CD4-positive, alpha-beta T cell treated with Interleukin-6 at 100 ng/mL for 8 hours (primary cell): ENCODE measurements at regions not wholly inside any gene's neighbourhood (a gene's known extent, or its start where the extent isn't known, plus 50 kb on each side); places are given as distances from the start of the nearest gene placed in this dataset.

Experiments used
- DNase-seq: peaks from one replicate; pipeline ENCODE4 v3.0.0-alpha.2; 2020; ENCODE audit warnings: mixed read lengths, low spot score

DNA sequence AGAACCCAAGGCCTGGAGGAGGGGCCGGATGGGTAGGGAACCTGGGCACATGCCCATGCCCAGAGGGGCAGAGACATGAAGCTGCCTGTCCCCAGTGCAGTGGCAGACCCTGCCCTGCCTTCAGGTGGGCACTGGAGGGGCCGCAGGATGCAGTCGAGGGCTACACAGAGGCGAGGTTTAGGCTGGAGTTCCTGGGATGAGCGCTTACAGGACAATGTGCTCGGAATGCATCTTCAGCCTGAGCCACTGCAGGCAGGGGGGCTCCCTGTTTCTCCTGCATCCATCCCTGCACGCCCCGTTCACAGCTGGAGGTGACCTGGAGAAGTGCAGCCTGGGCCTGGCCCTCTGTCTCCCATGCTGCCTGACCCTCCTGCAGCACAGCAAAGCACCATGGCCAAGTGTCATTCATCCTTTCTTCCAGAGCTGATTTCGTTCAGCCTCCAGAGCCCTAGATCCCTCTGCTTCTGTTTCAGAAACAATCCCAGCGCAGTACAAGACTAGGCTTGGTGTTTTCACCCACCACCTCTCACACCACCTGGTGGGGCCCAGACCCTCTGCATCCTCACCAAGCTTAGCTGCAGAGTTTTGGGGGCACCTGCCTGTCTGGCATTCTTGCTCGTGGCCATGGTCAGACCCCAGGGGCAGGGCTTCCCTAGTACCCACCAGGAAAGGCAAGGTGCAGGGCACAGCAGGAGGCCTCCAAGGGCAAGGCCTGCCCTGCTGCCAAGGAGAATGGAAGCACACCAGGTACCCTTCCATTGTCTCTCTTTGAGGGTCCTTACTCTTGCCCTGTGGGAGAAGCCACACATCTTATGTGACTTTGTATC lies 311.9 kb downstream of the TCERG1L start:
- DNase-seq = no peak

DNA sequence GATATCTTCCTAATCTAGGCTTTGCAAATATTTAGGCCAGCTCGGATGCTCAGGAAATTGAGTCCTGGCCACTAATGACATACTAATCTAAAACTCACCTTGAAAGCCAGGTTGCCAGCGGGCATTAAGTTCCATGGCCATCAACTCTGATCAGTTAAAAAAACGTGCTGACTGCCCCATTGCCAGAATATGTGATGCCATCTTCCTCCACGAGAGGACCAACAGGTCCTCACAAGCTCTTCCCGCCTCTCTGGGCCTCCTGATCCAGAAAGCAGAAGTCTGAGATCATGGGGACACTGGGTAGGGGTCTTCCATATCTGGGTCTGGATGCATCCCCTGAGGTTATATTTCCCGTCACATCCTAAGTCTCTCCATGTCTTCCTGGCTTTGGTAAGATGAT lies 311.3 kb downstream of the TCERG1L start:
- no peak for DNase-seq

DNA sequence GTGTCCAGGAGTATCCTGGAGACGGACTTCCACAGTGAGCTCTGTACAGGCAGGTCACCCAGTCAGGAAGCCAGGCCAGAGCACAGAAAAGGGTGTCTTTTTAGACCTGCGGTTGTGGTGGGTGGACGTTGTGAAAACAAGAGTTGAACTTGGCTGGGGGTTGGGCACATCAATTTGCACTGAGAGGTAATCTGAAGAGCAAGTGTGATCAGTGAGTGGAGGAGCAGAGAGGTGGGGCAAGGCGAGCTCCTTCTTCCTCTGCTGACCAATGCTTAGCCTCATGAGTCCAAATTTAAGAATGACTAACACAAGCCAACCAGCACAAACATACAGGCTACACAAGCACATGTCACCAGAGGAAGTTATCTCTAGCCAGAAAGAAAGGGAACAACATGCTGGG lies 310.8 kb downstream of the TCERG1L start:
- no peak for DNase-seq

DNA sequence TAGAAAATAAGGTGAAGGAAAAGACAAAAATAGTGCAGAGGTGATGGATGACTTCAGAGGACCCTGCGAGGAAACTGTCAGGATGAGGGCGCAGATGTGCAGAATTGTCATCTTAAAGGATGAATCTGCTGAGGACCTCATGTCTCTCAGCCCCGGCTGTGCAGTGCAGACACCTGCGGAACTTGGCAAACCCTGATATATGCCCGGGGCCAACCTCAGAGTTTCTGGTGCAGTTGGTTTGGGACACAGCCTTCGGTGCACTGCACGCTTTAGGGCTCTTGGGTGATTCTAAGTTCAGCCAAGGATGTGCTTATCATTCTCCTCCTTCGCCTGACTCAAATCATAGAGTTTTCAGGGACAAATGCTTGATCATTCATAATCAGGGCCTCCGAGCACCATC lies 310.1 kb downstream of the TCERG1L start:
- DNase-seq = no peak

DNA sequence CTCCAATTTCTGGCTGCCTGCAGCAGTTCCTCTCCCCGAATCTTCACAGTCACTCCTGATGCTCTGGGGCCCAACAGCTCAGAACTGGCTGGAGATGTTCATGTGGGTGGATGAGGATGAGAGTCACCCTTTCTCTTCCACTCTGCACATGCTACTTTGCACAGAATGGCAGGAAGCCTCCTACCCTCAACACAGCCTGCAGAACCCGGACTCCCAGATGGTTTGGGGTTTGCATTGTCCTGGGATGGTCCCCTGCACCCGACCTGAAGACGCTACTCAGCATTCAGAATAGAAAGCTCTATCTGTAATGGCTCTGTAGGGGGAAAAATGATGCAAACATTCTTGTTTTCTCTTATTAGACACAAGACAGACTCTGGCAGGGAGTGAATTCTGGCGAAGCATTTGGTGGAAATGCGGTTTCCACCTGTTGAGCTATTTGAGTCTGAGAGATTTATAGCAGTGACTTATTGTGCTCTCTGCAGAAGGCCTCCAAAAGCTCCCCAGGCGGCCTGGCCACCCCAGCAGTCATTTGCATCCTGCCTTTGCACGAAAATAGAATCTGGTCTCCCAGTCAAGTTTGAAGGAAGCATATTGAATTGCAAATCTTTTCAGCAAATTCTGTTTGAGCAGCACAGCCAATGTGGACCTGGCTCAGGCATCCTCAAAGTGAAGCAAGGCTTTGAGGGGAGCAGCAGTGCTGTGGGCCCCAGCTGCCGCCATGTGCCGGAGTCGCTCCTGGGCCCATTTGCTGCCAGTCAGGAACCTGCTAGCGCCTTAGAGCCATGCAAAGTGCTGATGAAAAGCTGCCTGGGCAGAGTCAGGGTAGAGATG lies 309.3 kb downstream of the TCERG1L start:
- DNase-seq = no peak

DNA sequence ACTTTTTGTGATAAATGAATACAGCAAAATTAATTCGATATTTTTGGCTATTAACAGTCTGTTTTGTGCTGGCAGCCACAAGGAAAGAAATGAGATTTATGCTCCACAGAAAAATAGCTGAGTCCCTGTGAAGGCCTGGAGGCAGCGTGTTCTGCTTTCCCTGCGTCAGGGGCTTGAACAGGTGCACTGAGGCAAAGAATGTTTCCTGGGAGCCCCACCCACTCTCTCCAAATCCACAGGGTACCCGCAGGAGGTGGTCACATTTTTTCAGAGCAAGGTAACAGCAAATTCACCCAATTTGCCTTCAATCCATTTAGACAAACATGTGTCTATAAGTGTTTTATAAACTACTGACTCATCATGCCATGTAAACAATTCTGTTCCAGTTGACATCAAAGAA lies 308.1 kb downstream of the TCERG1L start:
- no peak for DNase-seq

DNA sequence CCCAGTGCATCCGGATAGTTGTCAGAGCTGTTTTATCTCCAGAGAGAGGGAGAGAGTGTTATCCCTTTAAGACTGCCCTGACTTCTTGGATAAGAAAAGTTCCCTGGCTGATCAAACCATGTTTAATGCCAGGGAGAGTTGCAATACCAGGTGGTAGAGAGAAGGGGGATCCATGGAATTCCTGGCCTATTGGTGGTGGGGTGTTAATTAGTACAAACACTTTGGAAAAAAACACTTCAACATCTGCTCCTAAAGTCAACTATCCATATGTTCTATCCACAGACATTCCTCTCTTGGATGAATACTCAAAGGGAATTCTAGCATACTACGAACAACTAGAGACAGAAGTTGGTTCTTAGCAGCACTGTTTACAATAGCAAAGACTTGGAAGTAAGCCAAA lies 307.2 kb downstream of the TCERG1L start:
- DNase-seq = no peak

DNA sequence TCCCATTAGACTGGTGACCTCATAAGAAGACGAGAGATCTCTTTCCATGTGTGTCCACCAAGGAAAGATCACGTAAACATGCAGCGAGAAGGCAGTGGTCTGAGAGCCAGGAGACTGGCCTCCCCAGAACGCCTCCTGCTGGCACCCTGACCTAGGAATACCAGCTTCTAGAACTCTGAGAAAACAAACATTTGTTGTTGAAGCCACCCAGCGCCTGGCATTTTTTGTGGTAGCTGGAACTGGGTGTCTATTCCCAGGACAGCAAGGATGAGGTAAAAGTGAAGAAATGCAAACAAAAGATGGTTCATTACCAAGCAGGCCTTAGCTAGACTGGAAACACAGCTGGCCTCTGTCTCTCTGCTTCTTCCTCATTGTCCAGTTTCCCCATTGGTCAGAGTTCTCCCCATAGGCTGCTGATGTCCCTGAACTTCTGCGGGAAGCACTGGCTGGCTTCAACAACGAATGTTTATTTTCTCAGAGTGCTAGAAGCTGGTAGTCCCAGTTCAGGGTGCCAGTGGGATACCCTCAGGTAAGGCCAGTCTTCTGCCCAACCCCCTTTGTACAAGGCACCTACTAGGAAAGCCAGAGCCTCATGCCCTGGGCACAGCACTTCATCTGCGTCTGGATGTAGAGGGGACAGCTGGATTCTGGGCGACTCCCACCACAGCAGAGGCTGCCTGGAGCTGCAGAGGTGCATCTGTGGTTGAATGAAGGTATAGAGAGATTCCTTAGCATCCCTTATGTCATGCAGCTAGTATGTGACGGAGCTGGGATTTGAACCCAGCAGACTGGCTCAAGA lies 304.9 kb downstream of the TCERG1L start:
- DNase-seq = no peak

DNA sequence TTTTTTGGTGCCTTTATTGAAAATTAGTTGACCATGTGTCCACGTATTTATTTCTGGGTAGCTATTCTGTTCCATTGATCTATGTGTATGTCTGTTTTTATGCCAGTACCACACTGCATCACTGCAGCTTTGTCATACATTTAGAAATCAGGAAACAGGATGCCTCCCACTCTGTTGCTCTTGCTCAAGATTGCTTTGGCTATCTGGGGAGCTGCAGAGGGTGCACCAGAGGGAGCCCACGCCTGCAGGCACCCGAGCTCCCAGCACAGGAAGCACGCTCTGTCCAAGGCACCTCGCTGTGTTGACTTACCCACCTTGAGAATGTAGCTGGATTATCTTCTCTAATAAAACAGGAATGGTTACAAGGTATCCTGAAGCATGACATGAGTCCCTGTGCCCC lies 301.7 kb downstream of the TCERG1L start:
- DNase-seq = no peak

DNA sequence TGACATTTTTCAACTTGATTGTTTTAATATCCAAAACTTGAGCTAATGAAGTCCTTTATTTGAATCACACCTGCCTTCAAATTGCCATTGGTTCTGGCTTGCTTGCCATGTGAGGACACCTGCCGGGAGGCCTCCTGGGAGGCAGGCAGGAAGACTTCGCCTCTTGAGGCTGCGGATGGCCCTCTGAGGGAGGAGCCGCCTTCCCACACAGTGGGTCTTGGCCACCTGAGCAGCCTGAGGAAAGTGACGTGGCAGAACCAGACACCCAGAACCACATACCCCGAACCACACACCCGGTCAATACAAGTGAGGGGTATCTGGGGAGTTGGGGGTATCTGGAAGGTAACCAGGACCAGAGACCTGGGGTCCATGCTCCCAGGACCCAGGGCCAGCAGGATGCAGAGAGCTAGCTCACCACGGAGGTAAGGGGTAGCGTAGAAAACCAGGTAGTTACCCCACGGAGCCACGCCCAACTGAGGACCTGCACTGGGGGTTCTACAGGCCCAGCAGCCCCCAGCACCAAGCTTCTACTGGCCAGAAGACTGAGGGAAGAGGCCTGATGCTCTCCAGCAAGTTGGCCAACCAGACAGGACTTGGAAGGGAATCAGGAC lies 300.5 kb downstream of the TCERG1L start:
- no peak for DNase-seq

DNA sequence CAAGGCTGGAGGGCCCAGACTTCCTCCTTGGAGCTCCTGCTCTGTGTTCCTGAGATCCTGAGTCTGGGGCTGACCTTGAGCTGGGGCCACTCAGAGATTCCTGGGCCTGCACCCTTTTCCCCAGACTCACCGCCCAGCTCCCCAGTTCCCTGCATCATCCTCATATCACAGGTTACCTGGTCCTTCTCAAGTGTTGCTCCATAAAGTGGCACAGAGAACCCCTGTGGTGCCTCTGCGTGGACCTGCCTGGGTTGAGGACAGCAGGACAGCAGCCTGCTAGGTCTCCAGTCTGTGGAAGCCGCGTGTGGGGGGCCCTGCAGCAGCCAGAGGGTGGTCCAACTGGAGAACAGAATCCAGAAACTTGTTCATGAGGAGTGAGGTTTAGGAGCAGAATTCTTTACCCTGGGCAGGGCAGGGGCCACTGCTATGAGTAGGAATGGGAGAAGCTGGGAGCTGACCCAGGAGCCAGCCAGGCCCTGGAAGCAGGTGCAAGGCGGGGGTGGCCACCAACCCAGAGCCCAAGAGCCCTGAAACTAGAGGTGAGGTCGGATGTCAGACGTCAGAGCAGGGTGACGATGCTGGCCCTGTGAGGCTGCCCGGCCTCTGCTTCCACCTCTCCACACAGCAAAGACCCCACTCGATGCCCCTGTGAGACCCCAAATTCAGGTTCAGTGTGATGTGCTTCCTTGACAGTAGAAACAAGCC lies 299.4 kb downstream of the TCERG1L start:
- no peak for DNase-seq

DNA sequence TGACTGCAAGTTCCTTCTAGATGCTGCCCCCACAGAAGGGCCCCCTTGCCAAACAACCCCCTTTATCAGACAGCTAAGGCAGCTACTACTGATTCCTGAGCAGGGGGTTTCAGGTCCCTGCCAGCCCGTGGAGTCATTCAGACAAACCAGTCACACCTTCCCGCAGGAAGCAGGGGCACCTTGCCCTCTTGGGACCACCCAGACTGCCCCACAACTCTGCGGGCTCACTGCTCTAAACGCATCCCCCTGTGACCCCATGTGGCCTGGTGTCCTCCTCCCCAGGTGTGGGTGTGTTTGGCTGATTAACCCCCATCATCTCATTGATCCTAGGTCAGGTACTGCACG lies 298.9 kb downstream of the TCERG1L start:
- DNase-seq = no peak

DNA sequence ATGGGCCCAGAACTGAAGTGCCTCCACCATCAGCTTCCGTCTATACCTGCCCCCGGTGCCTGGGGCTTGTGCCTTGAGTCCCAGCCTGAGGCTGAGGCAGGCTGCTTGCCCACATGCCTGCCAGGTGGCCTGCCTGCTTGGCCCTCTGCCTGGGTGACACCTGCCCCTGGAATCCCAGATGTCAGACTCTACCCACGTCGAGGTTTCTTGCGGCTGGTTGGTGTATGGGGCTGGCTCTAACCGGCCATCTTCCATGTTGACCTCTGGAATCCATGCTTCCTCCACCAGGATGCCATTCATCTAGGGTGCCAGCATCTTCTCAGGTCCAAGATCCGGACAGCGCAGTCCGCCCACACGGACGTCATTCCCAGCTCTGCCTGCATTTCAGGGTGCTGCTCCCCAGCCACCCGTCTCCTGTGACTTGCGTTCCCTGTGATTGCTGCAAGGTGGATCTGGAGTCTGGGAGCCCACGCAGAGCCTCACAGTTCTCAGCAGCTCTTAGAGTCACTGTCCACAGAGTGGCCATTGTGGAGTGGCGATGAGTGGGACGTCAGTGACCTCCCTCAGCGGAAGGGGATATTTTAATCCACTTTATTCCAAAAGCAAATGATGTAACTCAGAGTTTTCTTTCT lies 298.1 kb downstream of the TCERG1L start:
- no peak for DNase-seq

DNA sequence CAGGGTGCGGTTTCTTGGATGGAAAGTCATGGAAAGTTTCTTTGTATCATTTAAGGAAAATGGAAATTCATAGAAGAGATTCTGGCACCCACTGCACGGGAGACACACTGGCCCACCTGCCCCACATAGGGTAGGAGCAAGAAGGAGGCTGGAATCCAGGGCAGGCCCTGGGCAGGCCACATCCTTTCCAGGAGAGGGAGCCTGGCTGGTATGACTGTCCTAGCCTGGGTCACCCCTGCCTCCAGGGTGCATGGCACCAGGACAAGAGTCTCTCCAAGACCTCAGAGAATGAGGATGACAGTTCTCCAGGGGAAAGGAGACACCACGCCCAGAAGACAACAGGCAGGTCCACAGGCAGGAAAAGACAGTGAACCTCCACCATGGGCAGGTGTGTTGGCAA lies 297.2 kb downstream of the TCERG1L start:
- DNase-seq = no peak

DNA sequence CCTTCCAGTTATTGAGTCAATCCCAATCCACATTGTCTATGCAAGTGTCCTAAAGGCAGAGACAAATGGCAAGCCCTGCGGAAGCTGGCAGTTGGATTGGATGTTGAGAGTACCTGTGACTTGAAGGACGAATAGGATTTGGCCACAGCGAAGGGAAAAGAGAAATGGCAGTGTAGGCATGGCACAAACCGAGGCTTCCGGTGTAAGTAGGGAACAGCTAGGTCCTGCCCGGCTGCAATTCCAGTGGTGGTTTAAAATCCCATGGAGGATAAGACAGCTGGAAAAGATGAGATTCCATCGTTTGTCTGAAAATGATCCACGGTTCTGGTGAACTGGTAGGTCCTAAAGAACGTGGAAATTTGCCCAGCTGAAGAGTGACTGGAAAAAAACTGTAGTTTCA lies 296.2 kb downstream of the TCERG1L start:
- no peak for DNase-seq

DNA sequence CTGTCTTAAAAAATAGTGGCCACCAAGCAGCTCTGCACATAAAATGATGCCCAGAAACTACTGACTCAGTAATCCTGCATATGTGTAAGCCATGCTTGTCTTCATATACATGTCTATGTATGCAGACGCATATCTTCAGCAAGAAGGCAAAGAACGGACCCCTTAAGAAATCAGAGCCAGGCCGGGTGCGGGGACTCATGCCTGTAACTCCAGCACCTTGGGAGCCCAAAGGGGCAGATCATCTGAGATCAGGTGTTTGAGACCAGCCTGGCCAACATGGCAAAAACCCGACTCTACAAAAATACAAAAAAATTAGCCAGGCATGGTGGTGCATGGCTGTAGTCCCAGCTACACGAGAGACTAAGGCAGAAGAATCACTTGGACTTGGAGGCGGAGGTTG lies 295.0 kb downstream of the TCERG1L start:
- DNase-seq = no peak

DNA sequence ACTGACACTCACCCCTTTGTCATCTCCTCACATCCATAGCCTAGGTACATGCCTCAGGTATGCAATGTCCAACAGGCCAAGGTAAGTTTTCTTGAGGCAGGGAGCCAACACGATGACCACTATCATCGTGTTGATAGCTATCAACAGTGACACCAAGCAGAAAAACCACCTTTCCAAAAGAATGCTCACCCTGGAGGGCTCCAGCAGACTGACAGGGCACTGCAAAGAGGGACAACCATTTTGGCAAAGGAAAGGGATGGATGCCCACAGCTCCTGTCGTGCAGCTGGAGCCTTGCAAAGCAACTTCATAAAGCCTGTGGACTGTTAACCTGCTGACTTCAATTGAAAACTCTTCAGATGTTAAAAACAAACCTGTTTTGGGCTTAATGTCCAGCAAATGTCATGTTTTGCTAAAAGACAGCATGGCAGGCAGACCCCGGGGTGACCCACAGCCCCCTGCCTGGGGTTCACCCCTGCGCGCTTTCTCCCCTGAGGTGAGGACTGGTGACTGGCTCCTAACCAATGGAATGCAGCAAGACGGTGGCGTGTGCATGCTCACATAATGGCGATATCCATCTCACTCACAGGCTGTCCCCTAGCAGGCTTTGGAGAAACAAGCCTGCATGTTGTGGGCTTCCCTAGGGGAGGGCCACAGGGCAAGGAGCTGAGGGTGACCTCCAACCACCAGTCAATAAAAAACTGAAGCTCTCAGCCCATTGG lies 293.8 kb downstream of the TCERG1L start:
- no peak for DNase-seq

DNA sequence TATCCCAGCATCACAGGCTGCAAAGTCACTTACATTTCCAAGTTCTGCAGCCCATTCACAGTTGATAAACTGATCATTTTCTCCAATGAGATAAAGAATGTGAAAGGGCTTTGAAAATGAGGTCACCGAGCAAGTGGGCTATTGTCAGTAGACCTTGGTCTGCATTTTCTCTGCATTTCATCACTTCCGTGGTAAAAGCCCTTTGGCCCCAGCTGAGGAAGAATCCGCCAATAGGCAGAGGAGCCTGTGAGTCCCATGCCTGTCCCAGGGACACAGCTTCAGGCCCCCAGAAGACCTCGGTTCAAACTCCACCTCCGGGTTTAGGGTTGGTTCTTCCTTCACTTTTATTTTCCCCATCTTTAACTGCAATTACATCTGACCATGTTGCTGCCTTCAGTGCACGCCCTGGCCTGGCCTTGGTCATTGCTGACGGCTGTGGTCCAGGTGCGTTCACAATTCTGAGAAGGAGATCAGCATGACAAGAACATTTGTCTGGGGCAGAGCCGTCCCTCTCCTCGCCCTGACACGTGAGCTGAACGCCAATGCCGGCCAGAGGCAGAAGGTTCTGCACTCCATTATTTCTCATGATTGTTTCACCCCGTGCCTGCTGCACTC lies 292.5 kb downstream of the TCERG1L start:
- no peak for DNase-seq

DNA sequence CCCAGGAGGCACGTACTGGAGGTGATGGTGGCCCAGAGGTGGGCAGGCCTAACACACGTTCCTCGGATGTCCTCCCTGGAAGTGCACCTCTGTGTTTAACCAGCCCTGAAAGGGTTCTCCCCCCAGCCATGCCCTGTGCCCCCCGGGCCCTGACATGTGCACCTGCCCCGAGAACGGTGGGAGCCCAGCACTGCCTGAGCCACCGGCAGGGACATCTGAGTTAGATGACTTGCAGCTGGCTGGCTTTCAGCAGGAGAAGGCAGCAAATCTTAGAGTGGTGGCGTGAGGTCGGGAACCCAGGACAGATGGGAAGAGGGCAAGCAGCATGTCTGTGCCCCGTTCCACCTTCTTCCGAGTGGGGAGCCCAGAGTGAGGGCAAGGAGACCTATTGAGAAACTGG lies 291.8 kb downstream of the TCERG1L start:
- no peak for DNase-seq

DNA sequence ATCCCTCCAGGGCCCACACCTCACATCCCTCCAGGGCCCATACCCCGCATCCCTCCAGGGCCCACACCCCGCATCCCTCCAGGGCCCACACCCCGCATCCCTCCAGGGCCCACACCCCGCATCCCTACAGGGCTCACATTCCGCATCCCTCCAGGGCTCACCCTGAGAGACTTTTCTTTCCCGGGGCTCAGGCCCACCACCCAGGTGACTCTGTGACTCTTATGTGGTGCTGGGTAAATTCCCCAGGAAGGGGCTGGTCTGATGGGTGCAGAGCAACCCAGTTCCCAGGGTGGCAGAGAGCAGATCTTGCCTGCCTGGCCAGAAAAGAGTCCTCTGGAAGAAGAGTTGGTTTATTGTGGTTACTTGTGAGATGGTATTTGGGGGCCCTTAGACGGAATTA lies 290.7 kb downstream of the TCERG1L start:
- no peak for DNase-seq
